NB4 (cell line): ENCODE measurements at regions not wholly inside any gene's neighbourhood (a gene's known extent, or its start where the extent isn't known, plus 50 kb on each side); places are given as distances from the start of the nearest gene placed in this dataset.

Source experiments
- MYC ChIP-seq: IDR thresholded peaks from 2 replicates; pipeline ENCODE4 v1.6.1; 2011; ENCODE audit warnings: low read depth, low read length
- POLR2A ChIP-seq: IDR thresholded peaks from 2 replicates; pipeline ENCODE4 v1.6.1; 2011; ENCODE audit warnings: mild to moderate bottlenecking; ENCODE audit not compliant: insufficient read length; ENCODE audit errors: extremely low read depth
- TF ChIP-seq, protein P1 (sequence below): IDR thresholded peaks from 2 replicates; pipeline ENCODE4 v1.6.1; 2011; ENCODE audit warnings: low read depth, low read length
- TF ChIP-seq, protein P2 (sequence below): IDR thresholded peaks from one replicate; pipeline ENCODE4 v1.5.1; 2012; ENCODE audit warnings: low read depth, low read length

DNA sequence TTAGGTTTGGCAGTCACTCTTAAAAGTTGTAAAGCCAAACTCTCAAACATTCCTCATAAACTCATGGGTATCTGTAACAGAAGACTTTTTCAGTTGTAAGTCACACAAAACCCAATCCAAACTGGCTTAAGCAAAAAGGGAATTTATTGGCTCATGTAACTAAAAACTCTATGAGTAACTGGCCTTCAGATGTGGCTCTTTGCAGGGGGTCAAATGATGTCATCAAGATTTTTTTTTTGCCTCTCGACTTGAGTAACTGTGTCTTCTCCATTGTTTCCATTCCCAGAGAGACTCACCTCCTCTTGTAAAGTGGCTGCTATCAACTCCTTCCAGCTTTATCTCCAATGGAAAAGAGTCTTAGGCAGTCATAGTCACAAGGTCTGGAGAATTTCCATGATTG lies 645.0 kb downstream of the DHX35 start:
- TF ChIP-seq POLR2A (no peak), MYC (no peak)
- TF ChIP-seq, protein P1, sequence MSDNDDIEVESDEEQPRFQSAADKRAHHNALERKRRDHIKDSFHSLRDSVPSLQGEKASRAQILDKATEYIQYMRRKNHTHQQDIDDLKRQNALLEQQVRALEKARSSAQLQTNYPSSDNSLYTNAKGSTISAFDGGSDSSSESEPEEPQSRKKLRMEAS = no peak
- TF ChIP-seq, protein P2, sequence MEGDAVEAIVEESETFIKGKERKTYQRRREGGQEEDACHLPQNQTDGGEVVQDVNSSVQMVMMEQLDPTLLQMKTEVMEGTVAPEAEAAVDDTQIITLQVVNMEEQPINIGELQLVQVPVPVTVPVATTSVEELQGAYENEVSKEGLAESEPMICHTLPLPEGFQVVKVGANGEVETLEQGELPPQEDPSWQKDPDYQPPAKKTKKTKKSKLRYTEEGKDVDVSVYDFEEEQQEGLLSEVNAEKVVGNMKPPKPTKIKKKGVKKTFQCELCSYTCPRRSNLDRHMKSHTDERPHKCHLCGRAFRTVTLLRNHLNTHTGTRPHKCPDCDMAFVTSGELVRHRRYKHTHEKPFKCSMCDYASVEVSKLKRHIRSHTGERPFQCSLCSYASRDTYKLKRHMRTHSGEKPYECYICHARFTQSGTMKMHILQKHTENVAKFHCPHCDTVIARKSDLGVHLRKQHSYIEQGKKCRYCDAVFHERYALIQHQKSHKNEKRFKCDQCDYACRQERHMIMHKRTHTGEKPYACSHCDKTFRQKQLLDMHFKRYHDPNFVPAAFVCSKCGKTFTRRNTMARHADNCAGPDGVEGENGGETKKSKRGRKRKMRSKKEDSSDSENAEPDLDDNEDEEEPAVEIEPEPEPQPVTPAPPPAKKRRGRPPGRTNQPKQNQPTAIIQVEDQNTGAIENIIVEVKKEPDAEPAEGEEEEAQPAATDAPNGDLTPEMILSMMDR = no peak
